HG03095 (cell line): ENCODE measurements at regions not wholly inside any gene's neighbourhood (a gene's known extent, or its start where the extent isn't known, plus 50 kb on each side); places are given as distances from the start of the nearest gene placed in this dataset.
"Not testable (repeated sequence)": the region's sequence is repeated elsewhere in the genome, so short reads cannot be mapped to it uniquely, and the experiment has no call there.

ENCODE experiments used
- ATAC-seq: cut with Tn5 transposase; IDR thresholded peaks from one replicate; pipeline ENCODE4 v1.9.1; 2021; ENCODE audit warnings: moderate library complexity; ENCODE audit not compliant: unreplicated experiment

DNA sequence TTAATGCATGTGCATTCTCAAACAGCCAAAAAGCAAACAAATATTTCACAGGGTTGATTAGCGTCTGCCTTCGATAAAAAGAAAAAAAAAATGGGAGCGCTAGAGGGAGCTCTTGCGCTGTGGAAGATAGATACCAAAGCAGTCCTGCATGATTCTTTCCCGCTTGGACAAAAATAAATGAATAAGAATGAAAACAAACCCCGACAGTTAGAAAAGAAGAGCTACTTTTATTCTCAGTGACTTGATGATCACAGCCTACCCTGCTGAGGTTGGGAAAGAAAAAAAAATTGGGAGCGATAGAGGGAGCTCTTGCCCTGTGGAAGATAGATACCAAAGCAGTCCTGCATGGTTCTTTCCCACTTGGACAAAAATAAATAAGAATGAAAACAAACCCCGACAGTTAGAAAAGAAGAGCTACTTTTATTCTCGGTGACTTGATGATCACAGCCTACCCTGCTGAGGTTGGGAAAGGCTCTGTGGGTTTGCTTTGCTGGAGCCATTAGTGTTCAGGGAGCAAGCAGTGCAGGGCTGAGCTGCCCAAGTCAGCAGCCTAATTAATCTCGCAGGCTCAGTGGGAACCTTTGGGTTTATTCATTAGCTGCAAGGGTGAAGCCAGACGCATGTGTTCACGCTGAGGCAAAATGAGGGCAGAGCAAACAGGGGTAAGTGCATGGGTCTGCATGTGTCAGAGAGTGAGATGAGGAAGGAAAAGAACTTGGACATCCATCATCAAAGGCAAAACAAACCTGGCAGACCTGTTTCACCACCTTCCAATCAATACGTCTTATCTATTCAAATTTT is 249.3 kb upstream of the PRKX start:
- no peak for ATAC-seq

DNA sequence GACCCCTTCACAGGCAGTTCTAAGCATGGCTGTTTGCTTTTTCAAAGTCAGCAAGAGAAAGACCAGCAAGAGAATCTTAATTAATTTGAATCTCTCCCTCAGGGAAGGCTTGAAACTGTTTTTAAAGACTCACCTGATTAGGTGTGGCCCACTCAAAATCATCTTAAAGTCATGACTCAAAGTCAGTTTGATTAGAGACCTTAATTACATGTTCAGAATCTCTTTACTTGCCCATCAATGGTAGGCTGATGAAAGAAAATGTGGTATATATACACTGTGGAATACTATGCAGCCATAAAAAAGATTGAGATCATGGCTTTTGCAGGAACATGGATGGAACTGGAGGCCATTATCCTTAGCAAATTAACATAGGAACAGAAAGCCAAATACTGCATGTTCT is 247.5 kb upstream of the PRKX start:
- ATAC-seq: no peak

DNA sequence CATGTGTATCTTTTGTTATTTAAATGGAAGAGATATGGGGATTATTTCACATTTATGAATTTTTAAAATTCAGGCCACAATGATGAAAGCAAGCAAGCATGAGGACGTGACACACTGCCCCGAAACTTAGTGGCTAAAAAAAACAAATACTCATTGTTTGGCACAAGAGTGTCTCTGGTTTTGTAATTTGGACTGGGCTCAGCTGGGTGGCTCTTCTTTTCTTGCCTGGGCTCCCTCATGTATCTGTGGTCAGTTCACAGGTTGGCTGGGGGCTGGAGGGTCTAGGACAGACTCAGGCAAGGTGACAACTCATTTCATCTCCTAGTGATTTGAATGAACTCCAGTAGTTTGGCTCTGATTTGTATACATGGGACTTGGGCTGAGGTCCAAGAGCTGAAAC is 238.4 kb upstream of the PRKX start:
- no peak for ATAC-seq

DNA sequence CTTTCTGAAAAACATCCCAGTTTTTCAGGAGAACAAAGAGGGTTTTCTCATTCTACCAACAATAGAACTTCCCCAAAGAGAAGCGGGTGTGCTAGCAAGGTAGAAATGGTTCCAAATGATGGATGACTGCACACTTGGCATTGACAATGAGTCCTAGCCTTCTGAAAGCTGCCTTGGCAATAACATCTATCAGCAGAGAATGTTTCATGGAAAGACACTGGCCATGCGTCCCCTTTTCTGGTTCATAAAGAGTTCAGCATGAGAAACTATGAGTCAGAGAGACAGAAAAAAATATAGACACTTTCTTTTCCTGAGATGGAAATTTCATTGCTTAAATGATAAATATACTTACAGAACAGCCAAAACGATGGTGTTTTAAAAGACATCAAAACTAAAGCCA is 236.9 kb upstream of the PRKX start:
- ATAC-seq: no peak

DNA sequence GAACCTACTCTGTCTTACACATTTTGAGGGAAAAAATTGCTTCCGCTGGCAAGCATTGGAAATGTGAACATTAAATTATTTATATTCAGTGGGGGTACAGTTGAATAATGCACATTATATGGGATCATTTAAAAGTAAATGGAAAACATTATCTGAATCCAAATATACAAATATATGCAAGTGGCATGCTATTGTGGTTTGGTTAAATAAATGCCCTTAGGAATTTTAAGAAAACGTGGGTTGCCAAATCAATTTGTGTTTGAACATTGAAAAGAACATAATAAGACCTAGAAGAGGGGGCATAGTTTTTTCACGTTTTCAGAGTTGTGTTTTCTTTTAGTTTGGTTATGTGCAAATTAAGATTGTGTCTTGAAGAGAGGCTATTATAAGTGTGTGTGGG is 230.5 kb upstream of the PRKX start:
- no peak for ATAC-seq

DNA sequence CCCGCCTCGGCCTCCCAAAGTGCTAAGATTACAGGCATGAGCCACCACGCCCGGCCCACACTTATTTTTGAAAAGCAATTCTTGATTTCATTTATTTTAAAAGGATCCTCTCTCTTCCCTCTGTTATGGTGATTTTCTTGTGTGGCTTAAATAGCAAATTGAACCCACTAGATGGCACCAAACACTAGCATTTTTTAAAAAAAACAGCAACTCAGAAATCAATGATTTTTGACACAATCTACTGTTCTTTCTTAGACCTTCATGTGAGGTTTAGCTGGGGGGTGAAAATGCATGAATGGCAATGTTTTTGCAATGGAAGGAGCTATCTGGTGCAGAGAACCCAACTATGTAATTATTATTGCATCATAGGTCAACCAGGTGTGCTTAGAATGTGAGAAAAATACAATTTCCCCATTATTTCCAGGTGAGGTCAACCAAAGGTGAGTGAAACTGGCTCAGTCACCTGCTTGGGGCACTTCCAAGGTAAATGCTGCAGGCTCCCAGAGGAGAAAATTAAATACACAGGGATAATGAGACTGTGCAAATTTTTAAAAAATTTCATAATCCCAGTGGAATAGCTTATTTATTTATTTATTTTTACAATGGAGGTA is 226.7 kb upstream of the PRKX start:
- no peak for ATAC-seq

DNA sequence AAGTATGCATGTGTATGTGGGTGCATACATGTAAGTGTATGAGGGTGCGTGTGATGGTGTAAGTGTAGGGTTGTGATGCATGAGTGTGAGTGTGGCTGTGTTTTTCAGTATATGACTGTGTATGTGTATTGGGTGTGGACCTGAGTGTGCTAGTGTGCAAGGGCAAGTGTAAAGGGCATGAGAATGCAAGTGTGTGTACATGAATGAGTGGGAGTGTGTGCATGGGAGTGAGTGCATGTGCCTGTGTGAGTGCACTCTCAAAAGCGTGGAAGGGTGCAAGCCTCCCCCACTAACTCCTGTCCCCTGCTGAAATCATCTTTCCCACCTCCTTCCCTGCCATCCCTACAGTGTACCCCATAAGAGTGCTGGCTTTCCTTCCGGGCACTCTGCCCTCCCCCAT is 225.1 kb upstream of the PRKX start:
- no peak for ATAC-seq

DNA sequence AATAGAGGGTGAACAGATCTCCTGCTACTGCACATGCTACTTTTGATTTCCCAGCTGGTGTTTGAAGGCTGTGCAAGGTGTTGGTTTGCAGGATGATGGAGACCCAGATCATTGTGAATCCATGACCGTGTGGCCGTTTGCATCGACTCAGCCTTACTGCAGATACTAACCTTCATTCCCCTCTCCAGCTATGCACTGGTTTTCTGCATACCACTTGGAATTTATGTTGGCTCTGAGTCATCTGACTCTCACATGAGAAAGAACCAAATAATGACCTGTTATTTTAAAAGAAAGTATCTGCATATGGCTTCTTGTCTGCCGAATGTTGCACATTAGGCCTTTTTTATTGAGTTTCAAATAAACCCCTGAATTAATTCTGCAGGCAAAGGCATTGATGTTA is 221.7 kb upstream of the PRKX start:
- ATAC-seq: not testable (repeated sequence)

DNA sequence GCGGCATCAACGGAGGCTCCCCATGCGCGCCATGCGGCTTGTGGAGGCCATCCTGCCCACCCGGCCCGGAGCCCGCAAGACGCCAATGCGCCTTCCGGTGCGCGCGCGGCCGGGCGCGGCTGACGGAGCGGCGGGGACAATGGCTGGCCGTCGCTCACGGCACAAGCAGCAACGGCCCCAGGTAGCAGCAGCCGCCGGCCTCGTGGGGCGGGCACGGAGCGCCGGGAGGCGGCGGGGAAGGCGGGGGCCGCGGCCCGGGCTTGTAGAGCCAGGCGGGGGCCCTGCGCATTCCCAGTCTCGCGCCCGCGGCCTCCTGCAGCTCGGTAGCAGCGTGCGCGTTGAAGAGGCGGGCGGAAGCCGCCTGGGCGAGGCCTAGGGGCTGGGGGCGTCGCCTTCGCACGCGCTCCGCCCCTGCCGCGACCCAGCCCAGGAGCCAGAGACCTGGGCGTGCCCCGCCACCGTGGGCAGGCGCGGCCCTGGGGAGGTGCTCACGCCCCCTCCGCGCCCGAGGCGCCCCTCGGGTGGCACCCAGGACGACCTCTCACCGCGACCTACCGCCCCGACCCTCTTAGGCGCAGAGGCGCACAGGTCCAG is 207.1 kb upstream of the PRKX start:
- ATAC-seq: peak; percentile 97

DNA sequence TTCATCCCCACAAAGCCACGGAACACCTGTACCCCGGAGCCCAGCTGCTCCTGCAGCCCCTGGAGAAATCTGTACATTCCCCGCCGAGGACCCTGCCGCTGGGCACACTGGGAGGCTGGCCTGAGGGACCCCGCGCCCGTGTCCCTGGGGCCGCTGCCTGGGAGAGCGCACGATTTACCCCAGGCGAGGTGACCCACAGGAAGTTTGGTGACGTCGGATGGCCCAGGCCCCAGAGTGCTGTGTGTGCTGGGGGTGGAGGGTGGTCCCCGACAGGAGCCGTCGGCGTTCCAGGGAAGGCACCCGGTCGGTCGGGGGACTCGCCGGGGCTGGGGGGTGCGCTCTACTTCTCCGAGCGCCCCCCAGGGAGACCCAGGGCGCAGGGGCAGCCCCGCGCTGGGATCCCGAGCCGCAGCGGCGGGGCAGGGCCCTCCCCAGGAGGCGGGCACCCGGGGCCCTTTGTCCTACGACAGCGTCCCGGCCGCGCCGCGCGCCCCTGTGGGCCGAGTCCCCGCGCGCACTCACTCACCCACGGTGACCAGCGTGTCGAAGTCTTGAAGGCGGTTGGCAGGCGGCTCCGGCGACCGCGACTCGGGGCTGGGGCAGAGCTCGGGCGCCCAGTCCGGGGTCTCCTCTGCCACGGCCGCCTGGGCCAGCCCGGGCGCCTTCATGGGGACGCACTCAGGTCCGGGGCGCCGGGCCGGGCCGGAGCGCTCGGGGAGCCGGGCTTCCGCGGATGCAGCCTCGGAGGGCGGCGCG is 206.4 kb upstream of the PRKX start:
- peak; percentile 36 for ATAC-seq

DNA sequence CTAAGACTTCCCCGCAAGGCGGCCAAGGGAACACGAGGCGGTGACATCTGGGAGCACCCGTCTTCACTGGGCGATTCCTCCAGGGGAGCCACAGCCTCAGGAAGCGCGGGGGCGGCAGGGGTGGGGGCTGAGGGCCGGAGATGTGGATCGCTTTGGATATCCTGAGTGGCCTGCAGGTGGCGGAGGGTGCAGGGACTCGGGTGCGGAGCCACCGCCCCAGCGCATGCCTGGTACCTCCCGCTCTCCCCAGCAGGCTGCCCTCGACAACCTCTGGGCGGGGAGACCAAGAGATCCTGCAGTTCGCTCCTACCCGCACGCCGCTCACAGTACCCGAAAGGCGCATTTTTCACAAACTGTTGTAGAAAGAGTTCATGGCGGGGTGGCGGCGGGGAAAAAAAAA is 201.4 kb upstream of the PRKX start:
- not testable (repeated sequence) for ATAC-seq

DNA sequence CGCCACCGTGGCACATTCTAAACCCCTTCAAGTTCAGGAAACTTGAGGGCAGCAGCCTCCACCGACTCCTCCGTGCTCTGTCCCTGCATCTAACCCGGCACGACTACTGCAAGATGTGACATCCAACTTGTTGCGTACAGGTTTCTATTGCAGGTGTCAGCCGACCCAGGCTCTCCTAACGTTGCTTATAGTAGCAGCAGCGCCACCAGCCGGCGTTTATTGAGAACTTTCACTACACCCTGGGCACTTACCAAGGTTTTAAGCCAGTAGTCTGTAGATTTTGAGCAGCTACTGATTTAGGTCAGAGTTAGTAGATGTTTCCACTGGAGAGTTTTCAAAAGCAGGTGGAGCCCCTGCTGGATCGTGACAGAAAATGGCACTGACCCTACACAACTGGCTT is 200.6 kb upstream of the PRKX start:
- not testable (repeated sequence) for ATAC-seq

DNA sequence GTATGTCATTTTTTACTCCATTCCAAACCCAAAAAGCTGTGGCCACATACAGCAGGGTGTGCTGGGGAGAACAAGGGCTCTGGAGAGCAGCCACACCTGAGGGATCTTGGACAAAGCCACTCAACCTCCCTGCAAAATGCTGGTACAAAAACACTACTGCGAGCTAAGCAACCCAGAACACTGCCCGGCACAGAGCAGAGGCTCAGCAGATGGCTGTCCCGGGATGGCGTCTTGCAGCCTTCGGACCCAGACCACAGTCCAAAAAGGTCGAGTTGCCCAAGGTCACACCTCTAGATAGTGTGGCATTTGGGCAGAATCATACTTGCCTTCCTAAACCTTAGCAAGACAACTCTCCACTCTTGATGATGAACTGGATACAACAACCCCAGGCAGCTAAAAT is 197.6 kb upstream of the PRKX start:
- ATAC-seq: not testable (repeated sequence)

DNA sequence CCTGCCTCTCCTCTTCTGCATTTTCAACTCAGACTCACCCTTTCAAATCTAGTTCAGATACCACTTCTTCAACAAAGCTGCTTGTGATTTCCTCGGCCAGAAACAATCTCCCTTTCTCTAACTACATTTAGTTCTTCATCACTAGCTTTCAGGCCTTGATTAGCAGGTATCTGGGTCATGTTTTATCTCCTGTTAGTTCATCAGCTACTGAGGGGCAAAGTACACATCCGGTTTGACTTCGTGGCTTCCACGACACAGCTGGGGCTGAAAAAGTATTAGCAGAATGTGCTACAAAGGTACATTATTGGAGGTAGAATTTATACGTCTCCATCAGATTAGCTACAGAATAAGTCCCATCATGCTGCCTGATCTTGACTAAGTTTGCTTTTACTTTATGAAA is 197.2 kb upstream of the PRKX start:
- ATAC-seq: not testable (repeated sequence)

DNA sequence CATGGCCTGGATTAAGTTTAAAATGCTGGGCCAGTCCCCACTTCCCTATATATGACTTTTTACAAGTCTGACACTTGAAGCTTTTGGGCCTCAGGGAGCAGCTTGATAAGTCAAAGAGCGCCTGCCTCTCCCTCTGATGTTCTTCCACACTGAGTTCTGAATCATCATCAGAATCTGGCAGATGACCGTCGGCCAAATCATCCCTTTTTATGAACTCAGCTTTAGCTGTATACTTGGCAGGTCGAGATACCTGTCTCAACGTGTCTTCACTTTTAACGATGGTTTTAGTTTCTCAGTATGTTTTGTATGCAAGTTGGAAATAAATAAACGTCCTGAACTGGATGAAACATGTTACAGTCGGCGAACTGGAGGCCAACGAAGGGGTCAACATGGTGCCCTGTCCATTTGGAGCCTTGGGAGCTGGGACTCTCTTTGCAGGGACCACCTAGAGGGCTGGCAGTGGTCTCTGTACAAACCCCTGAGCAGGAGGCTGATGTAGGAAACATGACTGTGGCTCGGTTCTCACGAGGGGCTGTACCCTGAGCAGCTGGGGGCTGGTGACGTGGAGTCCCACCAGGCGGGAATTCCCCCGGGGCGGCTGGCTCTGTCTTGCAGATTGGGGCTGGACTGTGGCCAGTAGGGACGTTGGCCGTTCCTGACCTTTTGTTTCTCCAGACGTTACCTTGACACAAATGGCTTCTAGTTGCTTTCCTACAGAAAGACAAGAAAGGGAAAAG is 192.2 kb upstream of the PRKX start:
- ATAC-seq: not testable (repeated sequence)

DNA sequence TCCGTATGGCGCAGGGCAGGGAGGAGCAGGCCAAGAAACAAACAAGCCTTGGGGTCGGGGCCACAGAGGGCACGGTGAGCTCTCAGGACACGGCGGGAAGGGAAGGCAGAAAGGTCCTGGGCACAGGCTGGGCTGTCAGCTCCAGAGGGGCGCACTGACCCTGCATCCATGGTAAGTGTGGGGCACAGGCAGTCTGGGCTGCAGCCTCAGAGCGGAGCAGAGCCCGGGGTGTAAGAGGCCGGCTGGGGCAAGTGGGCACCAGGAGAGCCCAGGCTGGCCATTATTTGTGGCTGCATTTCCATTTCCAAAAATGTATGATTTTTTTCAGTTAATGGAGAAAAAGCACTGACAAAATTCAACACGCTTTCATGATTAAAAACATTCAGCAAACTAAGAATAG is 188.8 kb upstream of the PRKX start:
- not testable (repeated sequence) for ATAC-seq

DNA sequence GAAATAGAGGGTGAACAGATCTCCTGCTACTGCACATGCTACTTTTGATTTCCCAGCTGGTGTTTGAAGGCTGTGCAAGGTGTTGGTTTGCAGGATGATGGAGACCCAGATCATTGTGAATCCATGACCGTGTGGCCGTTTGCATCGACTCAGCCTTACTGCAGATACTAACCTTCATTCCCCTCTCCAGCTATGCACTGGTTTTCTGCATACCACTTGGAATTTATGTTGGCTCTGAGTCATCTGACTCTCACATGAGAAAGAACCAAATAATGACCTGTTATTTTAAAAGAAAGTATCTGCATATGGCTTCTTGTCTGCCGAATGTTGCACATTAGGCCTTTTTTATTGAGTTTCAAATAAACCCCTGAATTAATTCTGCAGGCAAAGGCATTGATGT is 183.3 kb upstream of the PRKX start:
- ATAC-seq: not testable (repeated sequence)

DNA sequence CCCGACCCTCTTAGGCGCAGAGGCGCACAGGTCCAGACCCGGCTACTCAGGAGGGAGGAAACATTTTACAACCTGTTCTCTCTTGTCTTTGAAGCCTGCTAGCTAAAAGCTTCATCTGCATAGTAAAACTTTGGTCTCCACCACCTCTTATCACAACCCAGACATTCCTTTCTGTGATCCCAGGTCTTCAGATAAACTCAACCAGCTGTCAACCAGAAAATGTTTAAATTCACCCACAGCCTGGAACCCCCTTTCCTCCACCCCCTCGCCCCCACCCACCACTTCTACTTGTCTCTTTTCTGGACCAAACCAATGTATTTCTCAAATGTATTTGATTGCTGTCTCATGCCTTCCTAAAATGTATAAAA is 169.1 kb upstream of the PRKX start:
- ATAC-seq: not testable (repeated sequence)

DNA sequence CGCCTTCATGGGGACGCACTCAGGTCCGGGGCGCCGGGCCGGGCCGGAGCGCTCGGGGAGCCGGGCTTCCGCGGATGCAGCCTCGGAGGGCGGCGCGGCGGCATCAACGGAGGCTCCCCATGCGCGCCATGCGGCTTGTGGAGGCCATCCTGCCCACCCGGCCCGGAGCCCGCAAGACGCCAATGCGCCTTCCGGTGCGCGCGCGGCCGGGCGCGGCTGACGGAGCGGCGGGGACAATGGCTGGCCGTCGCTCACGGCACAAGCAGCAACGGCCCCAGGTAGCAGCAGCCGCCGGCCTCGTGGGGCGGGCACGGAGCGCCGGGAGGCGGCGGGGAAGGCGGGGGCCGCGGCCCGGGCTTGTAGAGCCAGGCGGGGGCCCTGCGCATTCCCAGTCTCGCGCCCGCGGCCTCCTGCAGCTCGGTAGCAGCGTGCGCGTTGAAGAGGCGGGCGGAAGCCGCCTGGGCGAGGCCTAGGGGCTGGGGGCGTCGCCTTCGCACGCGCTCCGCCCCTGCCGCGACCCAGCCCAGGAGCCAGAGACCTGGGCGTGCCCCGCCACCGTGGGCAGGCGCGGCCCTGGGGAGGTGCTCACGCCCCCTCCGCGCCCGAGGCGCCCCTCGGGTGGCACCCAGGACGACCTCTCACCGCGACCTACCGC is 168.6 kb upstream of the PRKX start:
- ATAC-seq: peak; percentile 97

DNA sequence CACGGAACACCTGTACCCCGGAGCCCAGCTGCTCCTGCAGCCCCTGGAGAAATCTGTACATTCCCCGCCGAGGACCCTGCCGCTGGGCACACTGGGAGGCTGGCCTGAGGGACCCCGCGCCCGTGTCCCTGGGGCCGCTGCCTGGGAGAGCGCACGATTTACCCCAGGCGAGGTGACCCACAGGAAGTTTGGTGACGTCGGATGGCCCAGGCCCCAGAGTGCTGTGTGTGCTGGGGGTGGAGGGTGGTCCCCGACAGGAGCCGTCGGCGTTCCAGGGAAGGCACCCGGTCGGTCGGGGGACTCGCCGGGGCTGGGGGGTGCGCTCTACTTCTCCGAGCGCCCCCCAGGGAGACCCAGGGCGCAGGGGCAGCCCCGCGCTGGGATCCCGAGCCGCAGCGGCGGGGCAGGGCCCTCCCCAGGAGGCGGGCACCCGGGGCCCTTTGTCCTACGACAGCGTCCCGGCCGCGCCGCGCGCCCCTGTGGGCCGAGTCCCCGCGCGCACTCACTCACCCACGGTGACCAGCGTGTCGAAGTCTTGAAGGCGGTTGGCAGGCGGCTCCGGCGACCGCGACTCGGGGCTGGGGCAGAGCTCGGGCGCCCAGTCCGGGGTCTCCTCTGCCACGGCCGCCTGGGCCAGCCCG is 167.9 kb upstream of the PRKX start:
- peak; percentile 38 for ATAC-seq
